ENCODE measurements at regions not wholly inside any gene's neighbourhood (a gene's known extent, or its start where the extent isn't known, plus 50 kb on each side); places are given as distances from the start of the nearest gene placed in this dataset.

DNA sequence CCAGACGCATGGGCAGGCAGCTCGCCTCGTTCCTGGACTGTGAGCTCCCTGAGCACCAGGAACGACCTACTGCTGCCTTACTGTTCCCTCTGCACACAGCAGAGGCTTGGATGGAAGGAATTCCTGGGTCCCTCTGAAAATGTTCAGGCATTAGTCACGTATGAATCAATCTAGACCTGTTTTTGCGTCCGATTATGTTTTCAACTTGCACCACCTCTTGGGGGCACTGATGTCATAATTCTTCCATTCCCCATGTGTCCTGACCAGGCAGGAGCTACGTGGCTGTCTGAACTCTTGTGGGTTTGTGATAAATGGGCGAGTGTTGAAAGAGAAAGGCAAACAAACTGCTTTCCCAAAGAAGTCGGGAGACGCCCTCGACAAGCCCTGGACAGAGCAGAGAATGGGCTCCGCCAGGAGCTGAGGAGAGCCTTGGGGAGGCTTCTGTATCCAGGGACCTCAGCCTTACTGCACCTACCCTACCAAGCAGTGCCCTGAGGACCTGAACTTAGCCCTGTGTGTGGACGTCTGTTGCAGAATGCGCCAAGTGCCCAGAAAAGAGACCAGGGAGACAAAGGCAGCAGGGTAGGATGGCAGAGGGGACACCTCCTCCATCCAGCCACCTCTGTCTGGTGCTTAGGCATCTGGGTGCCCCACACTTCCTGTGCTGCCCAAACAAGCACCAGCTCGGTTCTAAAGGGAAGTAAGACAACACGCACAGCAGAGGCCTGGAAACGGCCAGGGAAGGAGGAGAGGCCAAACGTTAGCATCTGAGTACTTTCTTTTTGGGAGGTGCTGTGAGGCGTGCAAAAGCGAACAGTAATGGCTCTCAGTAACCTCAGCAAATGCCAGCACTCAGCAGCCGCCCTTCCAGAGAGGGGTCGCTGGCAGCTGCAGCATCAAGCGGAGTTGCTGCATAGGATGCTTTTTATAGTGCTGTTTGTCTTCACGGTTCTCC lies 124.2 kb downstream of the LY86 start (continued):
- TF ChIP-seq, protein P1, sequence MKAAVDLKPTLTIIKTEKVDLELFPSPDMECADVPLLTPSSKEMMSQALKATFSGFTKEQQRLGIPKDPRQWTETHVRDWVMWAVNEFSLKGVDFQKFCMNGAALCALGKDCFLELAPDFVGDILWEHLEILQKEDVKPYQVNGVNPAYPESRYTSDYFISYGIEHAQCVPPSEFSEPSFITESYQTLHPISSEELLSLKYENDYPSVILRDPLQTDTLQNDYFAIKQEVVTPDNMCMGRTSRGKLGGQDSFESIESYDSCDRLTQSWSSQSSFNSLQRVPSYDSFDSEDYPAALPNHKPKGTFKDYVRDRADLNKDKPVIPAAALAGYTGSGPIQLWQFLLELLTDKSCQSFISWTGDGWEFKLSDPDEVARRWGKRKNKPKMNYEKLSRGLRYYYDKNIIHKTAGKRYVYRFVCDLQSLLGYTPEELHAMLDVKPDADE (conservative IDR thresholded peaks at IDR 0.05; ENCODE audit: control insufficient read depth, low read depth, low read length): no peak
- TF ChIP-seq SRSF1 (IDR thresholded peaks at IDR 0.05; ENCODE audit: low read depth, low read length): no peak
- TF ChIP-seq KDM1A (IDR thresholded peaks at IDR 0.05): no peak; a peak in 1 of 4 replicates
- TF ChIP-seq, protein P2, sequence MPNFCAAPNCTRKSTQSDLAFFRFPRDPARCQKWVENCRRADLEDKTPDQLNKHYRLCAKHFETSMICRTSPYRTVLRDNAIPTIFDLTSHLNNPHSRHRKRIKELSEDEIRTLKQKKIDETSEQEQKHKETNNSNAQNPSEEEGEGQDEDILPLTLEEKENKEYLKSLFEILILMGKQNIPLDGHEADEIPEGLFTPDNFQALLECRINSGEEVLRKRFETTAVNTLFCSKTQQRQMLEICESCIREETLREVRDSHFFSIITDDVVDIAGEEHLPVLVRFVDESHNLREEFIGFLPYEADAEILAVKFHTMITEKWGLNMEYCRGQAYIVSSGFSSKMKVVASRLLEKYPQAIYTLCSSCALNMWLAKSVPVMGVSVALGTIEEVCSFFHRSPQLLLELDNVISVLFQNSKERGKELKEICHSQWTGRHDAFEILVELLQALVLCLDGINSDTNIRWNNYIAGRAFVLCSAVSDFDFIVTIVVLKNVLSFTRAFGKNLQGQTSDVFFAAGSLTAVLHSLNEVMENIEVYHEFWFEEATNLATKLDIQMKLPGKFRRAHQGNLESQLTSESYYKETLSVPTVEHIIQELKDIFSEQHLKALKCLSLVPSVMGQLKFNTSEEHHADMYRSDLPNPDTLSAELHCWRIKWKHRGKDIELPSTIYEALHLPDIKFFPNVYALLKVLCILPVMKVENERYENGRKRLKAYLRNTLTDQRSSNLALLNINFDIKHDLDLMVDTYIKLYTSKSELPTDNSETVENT (CRISPR knock-in tag; IDR thresholded peaks at IDR 0.05): no peak
- TF ChIP-seq PRMT5 (CRISPR knock-in tag; IDR thresholded peaks at IDR 0.05): no peak
- TF ChIP-seq PRPF4 (IDR thresholded peaks at IDR 0.05; ENCODE audit: insufficient read depth, low read depth, low read length, poor library complexity, severe bottlenecking): no peak
- TF ChIP-seq TCF3 (CRISPR knock-in tag; IDR thresholded peaks at IDR 0.05): peak; percentile 60
- no peak for TF ChIP-seq RFX7 (CRISPR knock-in tag; IDR thresholded peaks at IDR 0.05)
- peak; percentile 78 for TF ChIP-seq ARID1B (IDR thresholded peaks at IDR 0.05)
- no peak for TF ChIP-seq HNRNPK (IDR thresholded peaks at IDR 0.05; ENCODE audit: low read depth, low read length, poor library complexity, severe bottlenecking)
- TF ChIP-seq TFAM (CRISPR knock-in tag; conservative IDR thresholded peaks at IDR 0.05): no peak
- TF ChIP-seq KAT2B (IDR thresholded peaks at IDR 0.05; ENCODE audit: low read depth, low read length): no peak
- TF ChIP-seq ZNF668 (CRISPR knock-in tag; IDR thresholded peaks at IDR 0.05): no peak
- TF ChIP-seq, protein P3, sequence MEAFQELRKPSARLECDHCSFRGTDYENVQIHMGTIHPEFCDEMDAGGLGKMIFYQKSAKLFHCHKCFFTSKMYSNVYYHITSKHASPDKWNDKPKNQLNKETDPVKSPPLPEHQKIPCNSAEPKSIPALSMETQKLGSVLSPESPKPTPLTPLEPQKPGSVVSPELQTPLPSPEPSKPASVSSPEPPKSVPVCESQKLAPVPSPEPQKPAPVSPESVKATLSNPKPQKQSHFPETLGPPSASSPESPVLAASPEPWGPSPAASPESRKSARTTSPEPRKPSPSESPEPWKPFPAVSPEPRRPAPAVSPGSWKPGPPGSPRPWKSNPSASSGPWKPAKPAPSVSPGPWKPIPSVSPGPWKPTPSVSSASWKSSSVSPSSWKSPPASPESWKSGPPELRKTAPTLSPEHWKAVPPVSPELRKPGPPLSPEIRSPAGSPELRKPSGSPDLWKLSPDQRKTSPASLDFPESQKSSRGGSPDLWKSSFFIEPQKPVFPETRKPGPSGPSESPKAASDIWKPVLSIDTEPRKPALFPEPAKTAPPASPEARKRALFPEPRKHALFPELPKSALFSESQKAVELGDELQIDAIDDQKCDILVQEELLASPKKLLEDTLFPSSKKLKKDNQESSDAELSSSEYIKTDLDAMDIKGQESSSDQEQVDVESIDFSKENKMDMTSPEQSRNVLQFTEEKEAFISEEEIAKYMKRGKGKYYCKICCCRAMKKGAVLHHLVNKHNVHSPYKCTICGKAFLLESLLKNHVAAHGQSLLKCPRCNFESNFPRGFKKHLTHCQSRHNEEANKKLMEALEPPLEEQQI (IDR thresholded peaks at IDR 0.05): no peak
- no peak for TF ChIP-seq SIN3A (IDR thresholded peaks at IDR 0.05; ENCODE audit: borderline replicate concordance in 2 of 2, control insufficient read depth in 1 of 2, low read depth in 2 of 2, low read length in 2 of 2)
- TF ChIP-seq TAF7 (tag; IDR thresholded peaks at IDR 0.05): no peak
- no peak for TF ChIP-seq ZNF140 (CRISPR knock-in tag; IDR thresholded peaks at IDR 0.05)
- no peak; the same call in 1 of the 2 replicates for TF ChIP-seq PHF8 (IDR thresholded peaks at IDR 0.05; ENCODE audit: borderline replicate concordance, low read length)
- TF ChIP-seq NFYB (IDR thresholded peaks at IDR 0.05; ENCODE audit: extremely low read depth, insufficient read length): no peak
- TF ChIP-seq HDAC3 (IDR thresholded peaks at IDR 0.05; ENCODE audit: borderline replicate concordance, partially characterized antibody): no peak

Data from K562 (cell line).